Stimulated activated naive B cell treated with anti-CD40 and anti-IgM and Interleukin-4, amounts not matched to agents 10 μg/mL and 1 μg/mL and 100 μg/mL, for 72 hours (primary cell): ENCODE measurements at regions not wholly inside any gene's neighbourhood (a gene's known extent, or its start where the extent isn't known, plus 50 kb on each side); places are given as distances from the start of the nearest gene placed in this dataset.

ENCODE experiments used
- ATAC-seq, 2 donors: fragments of 150-1000 bp; cut with Tn5 transposase; replicated peaks; 2 replicates each; pipeline ENCODE4 v1.10.0; 2021; ENCODE audit warnings: moderate library complexity in 1 of 2
- DNase-seq: peaks from one replicate; pipeline ENCODE4 v3.0.0; 2021
- H3K27ac Mint-ChIP-seq: one replicate; pipeline ENCODE4 v1.8.0; 2022; ENCODE audit warnings: mild to moderate bottlenecking, mixed read lengths
- H3K27me3 Mint-ChIP-seq, 2 donors: one replicate each; pipeline ENCODE4 v1.8.0; 2022; ENCODE audit warnings: mixed read lengths in 2 of 2
- H3K36me3 Mint-ChIP-seq, 2 donors: one replicate each; pipeline ENCODE4 v1.8.0; 2022; ENCODE audit warnings: mixed read lengths in 2 of 2, mild to moderate bottlenecking in 1 of 2
- H3K4me1 Mint-ChIP-seq, 2 donors: one replicate each; pipeline ENCODE4 v1.8.0; 2022; ENCODE audit warnings: mixed read lengths in 2 of 2, mild to moderate bottlenecking in 1 of 2
- H3K4me3 Mint-ChIP-seq, 2 donors: one replicate each; pipeline ENCODE4 v1.8.0; 2022; ENCODE audit warnings: mild to moderate bottlenecking in 2 of 2, mixed read lengths in 2 of 2, moderate library complexity in 1 of 2
- H3K9me3 Mint-ChIP-seq, 2 donors: one replicate each; pipeline ENCODE4 v1.8.0; 2022; ENCODE audit warnings: mixed read lengths in 2 of 2, mild to moderate bottlenecking in 1 of 2

DNA sequence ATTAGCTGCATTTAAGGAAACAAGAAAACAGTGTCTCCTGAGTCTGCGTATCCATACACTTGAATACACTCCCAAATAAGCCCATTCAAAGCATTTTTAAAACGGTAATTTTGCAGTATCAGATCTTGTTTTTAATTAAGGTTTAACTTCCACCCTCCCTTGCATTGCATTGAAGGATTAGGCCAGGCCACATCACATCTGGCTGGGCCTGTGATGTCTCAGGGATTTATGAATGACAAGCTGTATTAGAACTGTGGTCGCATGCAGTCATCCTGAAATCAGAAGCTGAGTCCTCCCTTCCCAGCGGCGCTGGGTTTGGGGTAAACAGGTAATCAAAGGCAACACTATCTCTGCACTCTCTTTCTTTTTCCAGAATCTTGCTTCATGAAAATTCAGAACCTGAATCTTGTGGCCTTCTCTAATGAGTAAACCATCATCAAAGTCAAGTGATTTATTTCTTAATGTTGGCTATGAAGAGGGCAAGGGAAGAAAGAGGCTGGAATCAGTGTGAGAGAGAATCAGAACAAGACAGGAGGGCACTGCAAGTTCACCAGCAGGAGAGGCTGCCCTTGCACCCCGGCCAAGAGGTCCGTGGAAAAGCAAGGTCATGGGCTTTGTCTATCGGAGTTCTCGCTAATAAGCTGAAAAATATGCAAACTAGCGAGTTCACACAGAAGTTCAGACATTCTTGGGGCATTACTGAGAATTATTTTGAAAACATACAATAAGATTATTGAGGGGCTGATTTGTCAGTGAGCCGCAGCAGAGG, 80.0 kb upstream of the ZSWIM6 start:
- Mint-ChIP-seq H3K9me3 (peaks cover 7 to 12% of the 10 kb centered on the region in 2 donors), H3K36me3 (peaks cover 0 to 4% of the 10 kb centered on the region in 2 donors), H3K4me3 (no peak overlapping the region), H3K27ac (no peak overlapping the region), H3K27me3 (peaks cover 0 to 4% of the 10 kb centered on the region in 2 donors), H3K4me1 (no peaks in the 10 kb centered on the region)
- ATAC-seq = no peak
- DNase-seq = no peak

DNA sequence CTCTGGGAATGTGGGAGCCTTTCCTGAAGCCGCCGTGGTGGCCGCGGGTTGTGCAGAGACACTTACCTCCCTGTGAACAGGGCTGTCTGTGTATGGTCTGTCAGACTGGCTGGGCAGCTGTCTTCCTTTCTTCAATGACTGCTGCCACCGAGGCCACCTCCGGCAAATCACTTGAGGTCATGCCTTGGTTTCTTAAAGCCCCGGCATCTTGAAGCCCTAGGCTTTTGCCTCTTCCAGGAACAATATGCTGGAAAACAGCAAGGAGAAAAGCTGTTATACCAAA, 79.5 kb upstream of the ZSWIM6 start:
- Mint-ChIP-seq H3K4me3 (no peak overlapping the region), H3K27me3 (peaks cover 0 to 4% of the 10 kb centered on the region in 2 donors), H3K9me3 (peaks cover 7 to 12% of the 10 kb centered on the region in 2 donors), H3K36me3 (peaks cover 0 to 4% of the 10 kb centered on the region in 2 donors), H3K4me1 (no peaks in the 10 kb centered on the region), H3K27ac (no peak overlapping the region)
- ATAC-seq (no peak), DNase-seq (no peak)

DNA sequence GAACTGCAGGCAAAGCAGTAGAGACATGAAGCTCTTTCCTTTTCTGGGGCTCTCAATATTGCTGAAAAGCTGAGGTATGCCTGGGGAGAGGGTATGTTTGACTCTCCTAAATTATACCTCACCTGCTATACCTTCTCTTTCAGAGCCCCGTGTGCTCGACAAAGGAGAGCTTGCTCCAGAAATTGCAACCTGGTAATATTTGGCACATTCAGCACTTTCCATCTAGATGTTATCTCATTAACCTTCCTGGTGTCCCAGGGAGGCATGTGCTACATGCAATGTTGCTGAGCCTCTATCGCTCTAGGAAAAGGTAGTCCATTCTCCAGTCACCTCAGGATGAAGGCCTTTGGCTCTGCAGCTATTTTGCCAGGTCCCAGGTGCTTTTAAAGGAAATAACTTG, 78.5 kb upstream of the ZSWIM6 start:
- Mint-ChIP-seq H3K4me1 (no peaks in the 10 kb centered on the region), H3K36me3 (peaks cover 0 to 4% of the 10 kb centered on the region in 2 donors), H3K4me3 (no peak overlapping the region), H3K27me3 (peaks cover 0 to 4% of the 10 kb centered on the region in 2 donors), H3K9me3 (peaks cover 7 to 12% of the 10 kb centered on the region in 2 donors), H3K27ac (no peak overlapping the region)
- DNase-seq (no peak), ATAC-seq (no peak)

DNA sequence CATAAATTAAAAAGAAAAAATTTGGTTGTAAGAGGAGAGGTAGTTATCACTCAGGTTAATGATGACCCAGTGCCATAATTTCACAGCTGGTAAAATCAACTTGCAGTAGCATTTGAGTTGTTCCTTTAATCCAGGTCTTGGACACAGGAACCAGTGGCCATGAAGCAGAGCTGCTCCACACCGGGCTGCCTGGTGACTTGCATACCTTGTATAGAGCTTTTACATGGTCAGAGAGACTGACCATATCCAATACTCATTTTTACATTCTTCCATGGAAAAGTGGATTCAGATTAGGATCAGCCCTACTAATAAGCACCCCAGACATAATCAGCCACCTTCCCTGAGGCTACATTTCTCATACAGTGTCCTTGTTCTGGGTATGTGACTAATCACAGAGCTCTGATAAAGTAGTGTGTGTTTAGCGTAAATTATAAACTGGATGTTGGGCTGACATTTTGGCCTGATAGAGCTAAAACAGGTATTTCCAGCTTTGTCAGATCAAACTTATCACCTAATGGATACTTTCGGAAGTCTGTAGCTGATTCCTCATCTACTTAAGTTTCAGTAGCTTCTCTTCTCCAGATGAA, 77.0 kb upstream of the ZSWIM6 start:
- Mint-ChIP-seq H3K4me1 (no peaks in the 10 kb centered on the region), H3K9me3 (peaks cover 3% of the 10 kb centered on the region in 2 donors), H3K27ac (no peak overlapping the region), H3K36me3 (no peaks in the 10 kb centered on the region), H3K27me3 (peaks cover 0 to 7% of the 10 kb centered on the region in 2 donors), H3K4me3 (no peak overlapping the region)
- no peak for ATAC-seq
- no peak for DNase-seq

DNA sequence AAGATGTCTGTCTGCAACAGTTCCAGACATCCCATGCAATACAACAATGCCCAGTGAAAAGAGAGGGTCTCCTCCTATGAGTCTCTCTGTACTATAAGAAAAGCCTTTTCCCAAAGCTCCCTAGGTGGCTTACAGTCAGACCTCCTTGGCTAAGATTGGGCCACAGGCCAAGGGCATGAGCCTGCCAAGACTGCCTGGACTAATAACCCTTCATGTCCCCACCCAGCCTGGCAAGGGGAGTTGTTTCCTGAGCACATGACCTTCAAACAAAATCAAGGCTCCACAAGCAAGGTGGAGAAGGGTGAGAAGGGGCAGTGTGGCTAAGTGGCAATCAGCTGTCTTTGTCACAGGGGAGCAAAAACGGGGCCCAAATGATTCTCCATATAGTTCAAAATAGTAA, 75.6 kb upstream of the ZSWIM6 start:
- H3K36me3 Mint-ChIP-seq = no peaks in the 10 kb centered on the region
- H3K27me3 Mint-ChIP-seq = peaks cover 0 to 8% of the 10 kb centered on the region in 2 donors
- no peak overlapping the region for H3K27ac Mint-ChIP-seq
- H3K4me3 Mint-ChIP-seq = no peak overlapping the region
- no peak for DNase-seq
- H3K4me1 Mint-ChIP-seq = no peaks in the 10 kb centered on the region
- ATAC-seq = no peak
- peaks cover 0 to 2% of the 10 kb centered on the region in 2 donors for H3K9me3 Mint-ChIP-seq

DNA sequence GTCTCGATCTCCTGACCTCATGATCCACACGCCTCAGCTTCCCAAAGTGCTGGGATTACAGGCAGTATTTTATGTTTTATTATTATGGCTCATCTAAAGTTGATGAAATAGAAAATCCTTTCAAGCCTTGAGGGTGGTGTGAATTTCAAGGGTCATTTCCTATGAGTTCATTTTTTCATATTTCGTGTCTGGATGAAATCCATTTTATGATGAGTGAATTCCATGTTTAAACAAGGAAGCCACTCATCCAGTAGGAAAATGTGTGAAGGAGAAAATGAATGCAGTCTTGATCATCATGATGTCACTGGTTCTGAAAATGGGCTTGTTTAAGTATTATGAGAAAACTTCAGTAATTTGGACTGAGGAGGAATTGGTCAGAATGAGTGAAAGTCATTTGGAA, 74.6 kb upstream of the ZSWIM6 start:
- no peak for ATAC-seq

DNA sequence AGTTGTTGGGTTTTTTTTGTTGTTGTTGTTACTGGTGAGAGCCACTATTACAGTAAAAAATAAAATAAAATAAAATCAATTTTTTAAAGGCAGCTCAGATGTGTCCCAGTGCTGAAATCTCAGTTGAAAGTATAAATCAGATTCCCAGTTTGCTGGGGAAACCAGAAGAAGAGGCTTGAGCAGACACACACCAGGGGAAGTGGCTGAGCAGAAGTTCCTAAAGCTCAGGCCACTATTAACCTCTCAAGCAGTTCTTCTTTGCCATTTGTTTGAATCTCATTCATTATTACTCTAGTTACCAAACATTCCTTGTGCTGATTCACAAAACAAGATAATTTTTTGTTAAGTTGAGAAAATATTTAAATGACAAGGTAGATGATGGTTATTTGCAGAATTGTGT, 70.9 kb upstream of the ZSWIM6 start:
- H3K4me1 Mint-ChIP-seq = peaks cover 5 to 14% of the 10 kb centered on the region in 2 donors
- ATAC-seq (no peak), DNase-seq (no peak)
- peaks cover 0 to 4% of the 10 kb centered on the region in 2 donors for H3K27me3 Mint-ChIP-seq
- no peaks in the 10 kb centered on the region for H3K36me3 Mint-ChIP-seq
- no peak overlapping the region for H3K4me3 Mint-ChIP-seq
- peaks cover 0 to 2% of the 10 kb centered on the region in 2 donors for H3K9me3 Mint-ChIP-seq
- H3K27ac Mint-ChIP-seq = no peak overlapping the region

More for the DNA sequence above, 74.6 kb upstream of the ZSWIM6 start:
- no peak overlapping the region for H3K27ac Mint-ChIP-seq
- no peaks in the 10 kb centered on the region for H3K36me3 Mint-ChIP-seq
- no peaks in the 10 kb centered on the region for H3K4me1 Mint-ChIP-seq
- no peak for DNase-seq
- peaks cover 0 to 8% of the 10 kb centered on the region in 2 donors for H3K27me3 Mint-ChIP-seq
- no peak overlapping the region for H3K4me3 Mint-ChIP-seq
- peaks cover 0 to 2% of the 10 kb centered on the region in 2 donors for H3K9me3 Mint-ChIP-seq

DNA sequence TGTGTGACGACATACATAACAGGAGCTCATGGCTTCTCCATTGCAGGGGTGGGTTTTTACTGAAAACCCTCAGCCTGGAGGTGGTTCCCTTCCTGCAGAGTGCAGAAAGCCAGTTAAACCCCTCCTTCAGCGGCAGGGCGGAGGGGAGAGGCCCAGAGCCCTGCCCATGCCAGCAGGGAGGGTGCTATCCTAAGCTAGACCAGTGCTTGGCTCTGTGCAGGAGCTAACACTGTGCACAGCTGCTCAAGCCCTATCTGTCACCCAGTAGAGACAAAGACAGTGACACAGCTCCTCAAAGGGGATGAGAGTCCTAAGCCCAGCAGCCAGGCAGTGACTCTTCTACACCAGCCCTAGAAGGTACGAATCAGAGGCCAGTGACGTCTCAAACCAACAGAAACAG, 70.0 kb upstream of the ZSWIM6 start:
- Mint-ChIP-seq H3K9me3 (peaks cover 0 to 2% of the 10 kb centered on the region in 2 donors), H3K4me3 (no peak overlapping the region), H3K4me1 (peaks cover 5 to 14% of the 10 kb centered on the region in 2 donors), H3K36me3 (no peaks in the 10 kb centered on the region), H3K27ac (no peak overlapping the region), H3K27me3 (peaks cover 0 to 4% of the 10 kb centered on the region in 2 donors)
- no peak for DNase-seq
- peak in 1 of 2 donors; percentile 10 for ATAC-seq

DNA sequence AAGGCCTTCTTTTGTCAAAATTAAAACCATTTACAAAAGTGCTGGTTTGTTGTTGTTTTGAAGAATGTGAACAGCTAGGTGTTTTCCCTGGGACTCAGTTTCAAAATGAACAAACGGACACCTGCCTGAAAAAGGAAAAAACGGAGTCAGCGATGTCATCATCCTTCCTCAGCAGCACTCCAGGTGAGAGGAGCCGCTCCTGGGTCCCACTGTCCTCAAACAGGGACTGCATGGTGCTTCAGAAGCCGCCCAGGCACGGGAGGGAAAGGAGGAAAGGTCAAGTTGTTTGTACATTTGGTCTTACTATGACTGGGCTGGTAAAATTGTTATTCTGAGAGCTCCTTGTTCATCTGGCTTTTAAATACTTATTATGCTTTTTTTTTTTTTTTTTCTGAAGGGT, 69.0 kb upstream of the ZSWIM6 start:
- Mint-ChIP-seq H3K9me3 (peaks cover 0 to 3% of the 10 kb centered on the region in 2 donors), H3K4me1 (peaks cover 5 to 15% of the 10 kb centered on the region in 2 donors), H3K27ac (no peak overlapping the region), H3K27me3 (peaks cover 0 to 4% of the 10 kb centered on the region in 2 donors), H3K4me3 (peak overlapping the region in 1 of 2 donors; percentile 23), H3K36me3 (no peaks in the 10 kb centered on the region)
- DNase-seq (no peak), ATAC-seq (peak; percentile 57 to 65)

DNA sequence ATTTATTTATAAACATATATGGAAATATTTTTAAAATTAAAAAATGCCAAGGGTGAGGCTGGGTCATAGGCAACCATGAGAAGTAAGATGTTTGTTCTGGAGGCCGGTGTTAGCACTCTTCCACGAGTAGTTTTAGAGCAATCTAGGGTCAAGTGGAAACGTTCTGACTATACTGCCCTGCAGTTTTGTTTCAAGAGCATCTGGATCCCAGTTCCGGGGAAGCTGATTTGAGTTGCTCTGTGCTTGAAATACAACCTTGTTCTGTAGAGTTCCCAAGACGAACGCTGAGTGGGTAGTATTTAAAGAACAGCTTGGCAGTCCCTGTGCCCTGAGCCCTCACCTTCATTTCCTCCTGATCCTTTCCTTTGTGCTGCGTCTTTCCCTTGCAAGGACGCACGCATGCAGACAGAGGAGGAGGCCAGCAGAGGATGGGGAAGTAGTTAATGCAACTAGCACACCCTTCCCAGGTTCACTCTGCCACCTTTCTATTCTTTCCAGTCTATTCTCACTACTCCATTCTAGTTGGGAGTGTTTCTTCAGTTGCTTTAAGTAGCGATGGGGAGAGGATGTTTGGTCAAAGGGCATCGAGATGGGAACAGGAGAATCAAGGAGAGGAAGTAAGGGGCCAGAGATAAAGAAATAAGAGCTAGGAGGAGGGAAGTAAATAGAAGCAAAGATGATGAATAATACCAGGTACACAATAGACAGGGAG, 68.3 kb upstream of the ZSWIM6 start:
- no peak overlapping the region for H3K4me3 Mint-ChIP-seq
- peaks cover 6 to 22% of the 10 kb centered on the region in 2 donors for H3K4me1 Mint-ChIP-seq
- peak in 1 of 2 donors; percentile 12 for ATAC-seq
- H3K27ac Mint-ChIP-seq = no peak overlapping the region
- H3K36me3 Mint-ChIP-seq = no peaks in the 10 kb centered on the region
- H3K9me3 Mint-ChIP-seq = peaks cover 0 to 3% of the 10 kb centered on the region in 2 donors
- no peak for DNase-seq
- peaks cover 0 to 4% of the 10 kb centered on the region in 2 donors for H3K27me3 Mint-ChIP-seq

DNA sequence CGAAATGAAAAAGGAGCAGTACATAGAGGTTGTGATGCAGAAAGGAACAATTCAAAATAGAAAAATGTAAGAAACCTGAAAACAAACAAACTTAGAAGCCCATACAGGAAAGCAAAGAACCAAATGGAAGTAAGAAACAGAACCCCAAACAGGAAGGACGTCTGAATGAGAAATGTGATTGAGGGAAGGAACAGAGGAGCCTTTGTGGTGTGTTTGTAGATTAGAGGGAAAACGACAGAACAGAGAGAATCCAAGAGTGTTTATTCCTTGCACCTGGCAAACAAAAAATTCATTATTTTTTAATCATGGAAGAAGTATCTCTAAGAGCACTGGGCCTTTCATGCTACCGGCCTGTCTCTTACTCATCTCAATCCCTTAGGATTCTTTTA, 67.8 kb upstream of the ZSWIM6 start:
- peaks cover 0 to 4% of the 10 kb centered on the region in 2 donors for H3K27me3 Mint-ChIP-seq
- no peaks in the 10 kb centered on the region for H3K36me3 Mint-ChIP-seq
- peaks cover 10 to 27% of the 10 kb centered on the region in 2 donors for H3K4me1 Mint-ChIP-seq
- DNase-seq (no peak), ATAC-seq (no peak)
- no peak overlapping the region for H3K4me3 Mint-ChIP-seq
- peaks cover 0 to 3% of the 10 kb centered on the region in 2 donors for H3K9me3 Mint-ChIP-seq
- no peak overlapping the region for H3K27ac Mint-ChIP-seq

DNA sequence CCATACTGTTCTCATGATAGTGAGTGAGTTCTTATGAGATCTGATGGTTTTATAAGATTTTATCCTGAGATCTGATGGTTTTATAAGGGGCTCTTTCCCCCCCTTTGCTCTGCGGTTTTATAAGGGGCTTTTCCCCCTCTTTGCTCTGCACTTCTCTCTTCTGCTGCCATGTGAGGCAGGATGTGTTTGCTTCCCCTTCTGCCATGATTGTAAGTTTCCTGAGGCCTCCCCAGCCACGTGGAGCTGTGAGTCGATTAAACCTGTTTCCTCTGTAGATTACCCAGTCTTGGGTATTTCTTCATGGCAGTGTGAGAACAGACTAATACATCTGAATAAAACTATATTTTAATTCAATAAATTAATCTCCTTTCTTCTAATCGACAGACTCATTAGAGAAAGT, 64.9 kb upstream of the ZSWIM6 start:
- Mint-ChIP-seq H3K27me3 (no peaks in the 10 kb centered on the region), H3K27ac (no peak overlapping the region), H3K4me1 (peaks cover 10 to 31% of the 10 kb centered on the region in 2 donors), H3K36me3 (no peaks in the 10 kb centered on the region), H3K4me3 (no peak overlapping the region), H3K9me3 (peaks cover 0 to 1% of the 10 kb centered on the region in 2 donors)
- DNase-seq = no peak
- ATAC-seq = no peak

DNA sequence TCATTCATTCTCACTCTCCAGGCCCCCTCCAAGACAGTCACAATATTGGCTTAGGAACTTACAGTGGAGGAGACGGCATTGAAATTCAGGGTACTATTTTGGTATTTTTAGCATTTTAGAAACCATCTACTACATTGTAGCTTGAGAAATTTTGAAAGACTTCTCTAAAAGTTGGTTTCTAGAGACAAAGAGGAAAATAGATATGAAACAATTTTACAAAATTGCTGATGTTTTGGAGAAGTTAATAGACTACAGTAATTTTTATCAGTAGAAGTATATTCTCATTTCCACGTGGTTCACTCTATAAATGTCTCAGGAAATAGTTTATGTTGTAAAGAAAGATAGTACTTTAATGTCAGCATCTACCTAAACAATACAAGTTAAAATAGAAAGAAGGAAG, 63.2 kb upstream of the ZSWIM6 start:
- DNase-seq (no peak), ATAC-seq (no peak)
- H3K4me1 Mint-ChIP-seq = peaks cover 9 to 22% of the 10 kb centered on the region in 2 donors
- no peaks in the 10 kb centered on the region for H3K36me3 Mint-ChIP-seq
- H3K4me3 Mint-ChIP-seq = peak overlapping the region in 1 of 2 donors; percentile 1
- H3K27ac Mint-ChIP-seq = no peak overlapping the region
- H3K27me3 Mint-ChIP-seq = no peaks in the 10 kb centered on the region
- peaks cover 0 to 1% of the 10 kb centered on the region in 2 donors for H3K9me3 Mint-ChIP-seq

DNA sequence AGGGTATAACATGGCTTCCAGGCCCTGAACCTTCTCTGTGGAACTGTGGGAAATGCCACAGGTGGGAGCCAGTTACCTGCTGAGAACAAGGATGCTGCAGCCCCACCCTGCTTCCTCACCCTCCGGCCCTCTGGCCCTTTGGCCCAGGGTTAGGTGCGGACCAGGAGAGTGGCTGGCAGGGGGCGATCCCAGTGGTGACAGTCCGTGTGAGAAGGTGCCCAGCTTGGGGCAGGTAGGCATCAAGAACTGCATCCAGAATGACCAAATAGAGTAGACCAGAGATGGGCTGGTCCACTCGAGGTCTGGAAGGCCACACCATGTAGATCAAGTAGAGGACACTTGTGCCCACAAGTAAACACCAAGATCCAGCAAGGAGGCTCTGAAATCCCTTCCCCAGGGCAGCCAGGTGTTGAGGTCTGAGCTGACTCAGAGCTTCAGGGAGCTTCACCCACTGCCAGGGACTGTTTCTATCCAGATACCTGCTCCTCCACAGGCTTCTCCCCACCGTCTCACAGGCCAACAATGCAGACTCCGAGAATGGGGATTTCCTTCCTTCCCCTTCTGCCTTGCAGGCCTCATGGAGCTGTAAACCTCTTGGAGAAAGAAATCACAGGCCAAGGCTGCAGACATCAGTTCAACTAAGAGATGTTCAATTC, 61.4 kb upstream of the ZSWIM6 start:
- Mint-ChIP-seq H3K36me3 (no peaks in the 10 kb centered on the region), H3K27ac (no peak overlapping the region), H3K9me3 (peaks cover 0 to 1% of the 10 kb centered on the region in 2 donors), H3K4me1 (peaks cover 10 to 17% of the 10 kb centered on the region in 2 donors), H3K4me3 (no peak overlapping the region), H3K27me3 (no peaks in the 10 kb centered on the region)
- DNase-seq = no peak
- no peak for ATAC-seq
